CD8-positive, alpha-beta memory T cell (primary cell): ENCODE measurements at regions not wholly inside any gene's neighbourhood (a gene's known extent, or its start where the extent isn't known, plus 50 kb on each side); places are given as distances from the start of the nearest gene placed in this dataset.

Source experiments
- CTCF ChIA-PET: fragments of 350-600 bp; sonication (Branson Sonifier 250); formaldehyde crosslinking; loops from one replicate; lab custom pipeline; 2021; ENCODE audit warnings: antibody characterized with exemption; lab: Charles Lee
- POLR2A ChIA-PET: fragments of 350-600 bp; sonication (Branson Sonifier 250); formaldehyde crosslinking; loops from one replicate; lab custom pipeline; 2021; ENCODE audit warnings: antibody characterized with exemption; lab: Charles Lee
- DNase-seq, 5 donors: peaks; one replicate each; pipeline versions ENCODE4 v3.0.0 to v3.0.0-alpha.2; 2020 to 2022; ENCODE audit warnings: mixed read lengths in 1 of 5
- H3K27ac ChIP-seq: one replicate; pipeline ENCODE4 v1.7.0; 2013; ENCODE audit warnings: low read depth, mild to moderate bottlenecking, low read length, moderate library complexity
- H3K27me3 ChIP-seq: 2 replicates; pipeline ENCODE4 v1.7.0; 2013; ENCODE audit warnings: low read length, mild to moderate bottlenecking; ENCODE audit not compliant: insufficient read depth, poor library complexity, severe bottlenecking
- H3K36me3 ChIP-seq: 2 replicates; pipeline ENCODE4 v1.7.0; 2013; ENCODE audit warnings: mild to moderate bottlenecking, low read length, moderate library complexity; ENCODE audit not compliant: insufficient read depth
- H3K4me1 ChIP-seq: 2 replicates; pipeline ENCODE4 v1.7.0; 2013; ENCODE audit warnings: mild to moderate bottlenecking, low read length, moderate library complexity; ENCODE audit not compliant: insufficient read depth
- H3K4me3 ChIP-seq: 2 replicates; pipeline ENCODE4 v1.7.0; 2013; ENCODE audit warnings: mild to moderate bottlenecking, low read length
- H3K9me3 ChIP-seq: 2 replicates; pipeline ENCODE4 v1.7.0; 2013; ENCODE audit warnings: mild to moderate bottlenecking, low read length
- H3K27ac Mint-ChIP-seq, 8 donors: one replicate each; pipeline ENCODE4 v1.8.0; 2020 to 2021; ENCODE audit warnings: mixed read lengths in 8 of 8, mild to moderate bottlenecking in 6 of 8, inconsistent platforms in 3 of 8, moderate library complexity in 3 of 8
- H3K27me3 Mint-ChIP-seq, 2 donors: one replicate each; pipeline ENCODE4 v1.8.0; 2020 to 2021; ENCODE audit warnings: mixed read lengths in 2 of 2, mild to moderate bottlenecking in 1 of 2, moderate library complexity in 1 of 2
- H3K36me3 Mint-ChIP-seq, 3 donors: one replicate each; pipeline ENCODE4 v1.8.0; 2020 to 2021; ENCODE audit warnings: mixed read lengths in 3 of 3, inconsistent platforms in 1 of 3, mild to moderate bottlenecking in 1 of 3
- H3K4me1 Mint-ChIP-seq, 3 donors: one replicate each; pipeline ENCODE4 v1.8.0; 2020 to 2021; ENCODE audit warnings: mixed read lengths in 3 of 3, inconsistent platforms in 1 of 3, mild to moderate bottlenecking in 1 of 3
- H3K4me3 Mint-ChIP-seq, 7 donors: one replicate each; pipeline ENCODE4 v1.8.0; 2020 to 2021; ENCODE audit warnings: mixed read lengths in 7 of 7, mild to moderate bottlenecking in 6 of 7, moderate library complexity in 4 of 7, inconsistent platforms in 2 of 7
- H3K9me3 Mint-ChIP-seq, 5 donors: one replicate each; pipeline ENCODE4 v1.8.0; 2020 to 2022; ENCODE audit warnings: mixed read lengths in 5 of 5, mild to moderate bottlenecking in 3 of 5, moderate library complexity in 2 of 5, inconsistent platforms in 1 of 5

GRCh38 chr12:77377116-77377515 is 311.7 kb upstream of the E2F7 start:
- ChIA-PET POLR2A (no interaction called here), CTCF (no interaction called here)
- Histone ChIP-seq H3K27me3 (no peaks in the 10 kb centered on the region), H3K27ac (no peak overlapping the region), H3K9me3 (no peaks in the 10 kb centered on the region), H3K4me3 (no peak overlapping the region), H3K36me3 (no peaks in the 10 kb centered on the region), H3K4me1 (no peaks in the 10 kb centered on the region)
- DNase-seq = no peak
- H3K4me1 Mint-ChIP-seq = no peaks in the 10 kb centered on the region
- no peaks in the 10 kb centered on the region for H3K27me3 Mint-ChIP-seq
- no peaks in the 10 kb centered on the region for H3K36me3 Mint-ChIP-seq
- H3K9me3 Mint-ChIP-seq = peaks cover 0 to 3% (median 0%) of the 10 kb centered on the region in 5 donors
- H3K4me3 Mint-ChIP-seq = no peak overlapping the region
- no peak overlapping the region for H3K27ac Mint-ChIP-seq

GRCh38 chr12:77374673-77375072 is 309.3 kb upstream of the E2F7 start:
- Mint-ChIP-seq H3K9me3 (peaks cover 0 to 6% (median 5%) of the 10 kb centered on the region in 5 donors), H3K27ac (no peak overlapping the region), H3K27me3 (no peaks in the 10 kb centered on the region), H3K4me1 (no peaks in the 10 kb centered on the region), H3K36me3 (no peaks in the 10 kb centered on the region), H3K4me3 (no peak overlapping the region)
- H3K36me3 ChIP-seq = no peaks in the 10 kb centered on the region
- CTCF ChIA-PET = no interaction called here
- H3K9me3 ChIP-seq = no peaks in the 10 kb centered on the region
- POLR2A ChIA-PET = no interaction called here
- no peak for DNase-seq
- H3K4me1 ChIP-seq = no peaks in the 10 kb centered on the region
- H3K27ac ChIP-seq = no peak overlapping the region
- no peak overlapping the region for H3K4me3 ChIP-seq
- no peaks in the 10 kb centered on the region for H3K27me3 ChIP-seq

- no peaks in the 10 kb centered on the region for H3K4me1 ChIP-seq
- no peaks in the 10 kb centered on the region for H3K27me3 Mint-ChIP-seq
- peak overlapping the region in 1 of 8 donors; percentile 44 for H3K27ac Mint-ChIP-seq
- no peak overlapping the region for H3K27ac ChIP-seq
- no peaks in the 10 kb centered on the region for H3K36me3 ChIP-seq
- H3K27me3 ChIP-seq = no peaks in the 10 kb centered on the region
- no peak for DNase-seq
- H3K4me3 Mint-ChIP-seq = no peak overlapping the region
- POLR2A ChIA-PET = no interaction called here
- H3K9me3 Mint-ChIP-seq = peaks cover 0 to 6% (median 5%) of the 10 kb centered on the region in 5 donors
- CTCF ChIA-PET = no interaction called here
- H3K4me3 ChIP-seq = no peak overlapping the region
- H3K9me3 ChIP-seq = no peaks in the 10 kb centered on the region
- no peaks in the 10 kb centered on the region for H3K4me1 Mint-ChIP-seq
- no peaks in the 10 kb centered on the region for H3K36me3 Mint-ChIP-seq
Measured at GRCh38 chr12:77372494-77372893, 307.1 kb upstream of the E2F7 start.

- Mint-ChIP-seq H3K4me3 (no peak overlapping the region), H3K27ac (peak overlapping the region in 1 of 8 donors; percentile 44), H3K4me1 (no peaks in the 10 kb centered on the region), H3K9me3 (peaks cover 0 to 5% (median 4%) of the 10 kb centered on the region in 5 donors), H3K36me3 (no peaks in the 10 kb centered on the region), H3K27me3 (no peaks in the 10 kb centered on the region)
- Histone ChIP-seq H3K4me3 (no peak overlapping the region), H3K4me1 (no peaks in the 10 kb centered on the region), H3K36me3 (no peaks in the 10 kb centered on the region), H3K27ac (no peak overlapping the region), H3K9me3 (no peaks in the 10 kb centered on the region), H3K27me3 (no peaks in the 10 kb centered on the region)
- CTCF ChIA-PET = no interaction called here
- POLR2A ChIA-PET = no interaction called here
- no peak for DNase-seq
Measured at GRCh38 chr12:77372026-77372425, 306.7 kb upstream of the E2F7 start.

- Histone ChIP-seq H3K36me3 (no peaks in the 10 kb centered on the region), H3K9me3 (no peaks in the 10 kb centered on the region), H3K27ac (no peak overlapping the region), H3K27me3 (no peaks in the 10 kb centered on the region), H3K4me3 (no peak overlapping the region), H3K4me1 (no peaks in the 10 kb centered on the region)
- CTCF ChIA-PET = no interaction called here
- Mint-ChIP-seq H3K36me3 (no peaks in the 10 kb centered on the region), H3K9me3 (peaks cover 0 to 7% (median 3%) of the 10 kb centered on the region in 5 donors), H3K27ac (no peak overlapping the region), H3K4me3 (no peak overlapping the region), H3K4me1 (no peaks in the 10 kb centered on the region), H3K27me3 (no peaks in the 10 kb centered on the region)
- no peak for DNase-seq
- POLR2A ChIA-PET = no interaction called here
Measured at GRCh38 chr12:77368379-77368778, 303.0 kb upstream of the E2F7 start.

- H3K4me3 ChIP-seq = no peak overlapping the region
- H3K27ac Mint-ChIP-seq = no peak overlapping the region
- no peaks in the 10 kb centered on the region for H3K4me1 Mint-ChIP-seq
- H3K4me3 Mint-ChIP-seq = no peak overlapping the region
- H3K36me3 Mint-ChIP-seq = no peaks in the 10 kb centered on the region
- no peaks in the 10 kb centered on the region for H3K4me1 ChIP-seq
- H3K9me3 Mint-ChIP-seq = peaks cover 0 to 7% (median 3%) of the 10 kb centered on the region in 5 donors
- no peaks in the 10 kb centered on the region for H3K27me3 Mint-ChIP-seq
- no peaks in the 10 kb centered on the region for H3K27me3 ChIP-seq
- ChIA-PET CTCF (no interaction called here), POLR2A (no interaction called here)
- H3K27ac ChIP-seq = no peak overlapping the region
- H3K9me3 ChIP-seq = no peaks in the 10 kb centered on the region
- DNase-seq = no peak
- H3K36me3 ChIP-seq = no peaks in the 10 kb centered on the region
Measured at GRCh38 chr12:77366616-77367015, 301.2 kb upstream of the E2F7 start.

GRCh38 chr12:77364400-77364799 is 299.0 kb upstream of the E2F7 start:
- no peak overlapping the region for H3K27ac Mint-ChIP-seq
- no peaks in the 10 kb centered on the region for H3K27me3 Mint-ChIP-seq
- H3K4me1 Mint-ChIP-seq = no peaks in the 10 kb centered on the region
- Histone ChIP-seq H3K9me3 (no peaks in the 10 kb centered on the region), H3K4me3 (no peak overlapping the region), H3K27ac (no peak overlapping the region), H3K4me1 (no peaks in the 10 kb centered on the region), H3K27me3 (no peaks in the 10 kb centered on the region), H3K36me3 (no peaks in the 10 kb centered on the region)
- no peak overlapping the region for H3K4me3 Mint-ChIP-seq
- DNase-seq = no peak
- H3K36me3 Mint-ChIP-seq = no peaks in the 10 kb centered on the region
- peaks cover 0 to 6% (median 2%) of the 10 kb centered on the region in 5 donors for H3K9me3 Mint-ChIP-seq
- ChIA-PET POLR2A (no interaction called here), CTCF (no interaction called here)

GRCh38 chr12:77362509-77363210 is 297.3 kb upstream of the E2F7 start:
- Histone ChIP-seq H3K27ac (no peak overlapping the region), H3K4me1 (no peaks in the 10 kb centered on the region), H3K36me3 (no peaks in the 10 kb centered on the region), H3K9me3 (no peaks in the 10 kb centered on the region), H3K27me3 (no peaks in the 10 kb centered on the region), H3K4me3 (no peak overlapping the region)
- no peak for DNase-seq
- H3K27ac Mint-ChIP-seq = no peak overlapping the region
- H3K27me3 Mint-ChIP-seq = no peaks in the 10 kb centered on the region
- H3K4me3 Mint-ChIP-seq = no peak overlapping the region
- ChIA-PET CTCF (no interaction called here), POLR2A (no interaction called here)
- H3K36me3 Mint-ChIP-seq = no peaks in the 10 kb centered on the region
- no peaks in the 10 kb centered on the region for H3K4me1 Mint-ChIP-seq
- H3K9me3 Mint-ChIP-seq = peaks cover 0 to 6% (median 4%) of the 10 kb centered on the region in 5 donors
